GM20431 (cell line): ENCODE measurements at regions not wholly inside any gene's neighbourhood (a gene's known extent, or its start where the extent isn't known, plus 50 kb on each side); places are given as distances from the start of the nearest gene placed in this dataset.
"Not testable (repeated sequence)": the region's sequence is repeated elsewhere in the genome, so short reads cannot be mapped to it uniquely, and the experiment has no call there.

Experiments
- in situ Hi-C: fragments of 300-500 bp; cut with MseI, MboI; formaldehyde crosslinking; loops from one replicate; pipeline ENCODE4 v1.15.0; 2020; ENCODE audit warnings: low sequenced_read_pairs; ENCODE audit not compliant: unreplicated experiment

- in situ Hi-C loops, result no loop called here
These were observed 110.9 kb downstream of the FHIP1A start for GRCh38 chr4:151519728-151520415.

GRCh38 chr4:151522866-151523519 lies 114.0 kb downstream of the FHIP1A start:
- in situ Hi-C loops, result no loop called here

GRCh38 chr4:151524610-151525009 lies 115.6 kb downstream of the FHIP1A start:
- in situ Hi-C loops, result no loop called here

- in situ Hi-C loops, result not testable (repeated sequence)
These were observed 117.5 kb downstream of the FHIP1A start for GRCh38 chr4:151526489-151526888.

- in situ Hi-C loops, result no loop called here
These were observed 118.7 kb downstream of the FHIP1A start for GRCh38 chr4:151527699-151528098.

GRCh38 chr4:151529187-151529586 lies 120.2 kb downstream of the FHIP1A start:
- in situ Hi-C loops, result no loop called here

- in situ Hi-C loops, result no loop called here
These were observed 121.3 kb downstream of the FHIP1A start for GRCh38 chr4:151530230-151530629.

- in situ Hi-C loops, result no loop called here
These were observed 121.8 kb downstream of the FHIP1A start for GRCh38 chr4:151530783-151531182.

GRCh38 chr4:151532001-151532708 lies 123.2 kb downstream of the FHIP1A start:
- in situ Hi-C loops, result no loop called here

GRCh38 chr4:151534195-151534594 lies 125.2 kb downstream of the FHIP1A start:
- in situ Hi-C loops, result no loop called here

GRCh38 chr4:151535366-151535765 lies 126.4 kb downstream of the FHIP1A start:
- in situ Hi-C loops, result no loop called here

- in situ Hi-C loops, result no loop called here
These were observed 128.7 kb downstream of the FHIP1A start for GRCh38 chr4:151537687-151538086.

- in situ Hi-C loops, result no loop called here
These were observed 130.0 kb downstream of the FHIP1A start for GRCh38 chr4:151538963-151539362.

- in situ Hi-C loops, result no loop called here
These were observed 131.9 kb downstream of the FHIP1A start for GRCh38 chr4:151540728-151541388.

- in situ Hi-C loops, result no loop called here
These were observed 132.6 kb downstream of the FHIP1A start for GRCh38 chr4:151541389-151542071.

- in situ Hi-C loops, result no loop called here
These were observed 139.7 kb downstream of the FHIP1A start for GRCh38 chr4:151548708-151549107.

- in situ Hi-C loops, result not testable (repeated sequence)
These were observed 140.4 kb downstream of the FHIP1A start for GRCh38 chr4:151549378-151549777.

- in situ Hi-C loops, result no loop called here
These were observed 144.9 kb downstream of the FHIP1A start for GRCh38 chr4:151553874-151554273.

- in situ Hi-C loops, result no loop called here
These were observed 146.4 kb downstream of the FHIP1A start for GRCh38 chr4:151555151-151555945.
